HepG2 (cell line): ENCODE measurements at regions not wholly inside any gene's neighbourhood (a gene's known extent, or its start where the extent isn't known, plus 50 kb on each side); places are given as distances from the start of the nearest gene placed in this dataset.

Experiments used
- ATAC-seq: fragments of 200-7000 bp; cut with Tn5 transposase; 3 replicates; pipeline ENCODE4 v1.9.1; 2020; ENCODE audit warnings: mild to moderate bottlenecking, moderate library complexity
- BruUV-seq: library from RNA; stranded (reverse); fragments of 400-500 nt; replicated peaks from 2 replicates; lab custom pipeline; 2021; lab: Mats Ljungman, UMichigan
- CTCF ChIA-PET: fragments of 300-600 bp; formaldehyde crosslinking; extraction: SDS; loops from one replicate; lab custom pipeline; 2021; ENCODE audit warnings: low total read pairs, inconsistent platforms, low intra/inter-chr PET ratio; lab: Yijun Ruan, JAX
- POLR2A ChIA-PET: fragments of 350-600 bp; sonication (Branson Sonifier 250); formaldehyde crosslinking; loops from one replicate; lab custom pipeline; 2020; ENCODE audit warnings: antibody characterized with exemption, inconsistent platforms; lab: Yijun Ruan, JAX
- DNase-seq: peaks from one replicate; pipeline ENCODE4 v3.0.0-alpha.2; 2015; ENCODE audit warnings: low spot score
- FAIRE-seq: peaks from 3 replicates; lab custom pipeline; 2011; peaks lifted over from hg19 to GRCh38; lab: Jason Lieb, UNC
- H2AFZ ChIP-seq: one replicate; pipeline ENCODE4 v1.6.1; 2011; ENCODE audit warnings: low read length, inconsistent platforms
- H3K27ac ChIP-seq: fragments of 300-600 bp; 3 replicates; pipeline ENCODE4 v1.8.0; 2011; ENCODE audit warnings: mixed run types, mild to moderate bottlenecking, mixed read lengths, low read length, inconsistent platforms; ENCODE audit not compliant: insufficient read depth; ENCODE audit errors: extremely low read length
- H3K27me3 ChIP-seq, 2 experiments: fragments of 200-600 bp in 1 of 2; 2 replicates in 1 of 2; 3 replicates in 1 of 2; pipeline versions ENCODE4 v1.6.0 to v1.8.0; 2011; ENCODE audit warnings: low read length in 2 of 2, mild to moderate bottlenecking in 2 of 2, moderate library complexity in 2 of 2, inconsistent platforms in 1 of 2; ENCODE audit not compliant: insufficient read depth in 2 of 2, control insufficient read depth in 1 of 2
- H3K36me3 ChIP-seq, 2 experiments: fragments of 200-600 bp in 1 of 2; replicated peaks in 1 of 2; 2 replicates in 1 of 2; 3 replicates in 1 of 2; pipeline versions ENCODE4 v1.5.1 to v1.8.0; 2011; ENCODE audit warnings: low read length in 2 of 2, inconsistent platforms in 1 of 2; ENCODE audit not compliant: insufficient read depth in 2 of 2, control insufficient read depth in 1 of 2
- H3K4me1 ChIP-seq: 2 replicates; pipeline ENCODE4 v1.5.1; 2012; ENCODE audit warnings: low read length, inconsistent platforms; ENCODE audit not compliant: insufficient read depth
- H3K4me2 ChIP-seq: 2 replicates; pipeline ENCODE4 v1.6.0; 2011; ENCODE audit warnings: low read depth, low read length, inconsistent platforms
- H3K4me3 ChIP-seq, 3 experiments: fragments of 200-600 bp in 1 of 3; sonication (generic), shearing (Covaris generic) in 1 of 3; replicated peaks in 1 of 3; 2 replicates each; pipeline ENCODE4 v1.5.1; 2011 to 2016; ENCODE audit warnings: low read length in 3 of 3, inconsistent platforms in 2 of 3, low read depth in 2 of 3, mild to moderate bottlenecking in 2 of 3, control low read depth in 1 of 3, mixed read lengths in 1 of 3; ENCODE audit not compliant: insufficient read depth in 1 of 3
- H3K79me2 ChIP-seq: one replicate; pipeline ENCODE4 v1.6.1; 2011; ENCODE audit warnings: low read length, inconsistent platforms; ENCODE audit not compliant: insufficient read depth
- H3K9ac ChIP-seq: 2 replicates; pipeline ENCODE4 v1.6.0; 2011; ENCODE audit warnings: mild to moderate bottlenecking, low read depth, low read length, inconsistent platforms; ENCODE audit not compliant: insufficient read depth
- H3K9me3 ChIP-seq: 2 replicates; pipeline ENCODE4 v1.5.1; 2012; ENCODE audit warnings: mild to moderate bottlenecking, low read length
- H4K20me1 ChIP-seq: 2 replicates; pipeline ENCODE4 v1.6.0; 2011; ENCODE audit warnings: inconsistent platforms, mild to moderate bottlenecking, low read length, moderate library complexity; ENCODE audit not compliant: insufficient read depth
- BHLHE40 ChIP-seq: IDR thresholded peaks from 2 replicates; pipeline ENCODE4 v1.6.1; 2011; ENCODE audit warnings: low read length, improper control_type of control experiment
- BRCA1 ChIP-seq: sonication (generic); formaldehyde crosslinking; IDR thresholded peaks from 2 replicates; pipeline ENCODE4 v1.4.0; 2020; ENCODE audit warnings: missing genetic modification reagents
- DMTF1 ChIP-seq: sonication (generic); formaldehyde crosslinking; IDR thresholded peaks from 2 replicates; pipeline ENCODE4 v1.4.0; 2020; ENCODE audit warnings: mild to moderate bottlenecking, missing genetic modification reagents
- FOXK1 ChIP-seq: sonication (generic); formaldehyde crosslinking; IDR thresholded peaks from 2 replicates; pipeline ENCODE4 v1.4.0; 2020; ENCODE audit warnings: low read depth, missing genetic modification reagents, borderline replicate concordance
- JDP2 ChIP-seq: sonication (generic); formaldehyde crosslinking; IDR thresholded peaks from 2 replicates; pipeline ENCODE4 v1.8.1; 2022; ENCODE audit warnings: missing genetic modification reagents, borderline replicate concordance
- KIAA2018 ChIP-seq: sonication (generic); formaldehyde crosslinking; IDR thresholded peaks from 2 replicates; pipeline ENCODE4 v1.5.0; 2020; ENCODE audit warnings: mild to moderate bottlenecking, missing genetic modification reagents, borderline replicate concordance
- NFIB ChIP-seq: sonication (generic); formaldehyde crosslinking; IDR thresholded peaks from 2 replicates; pipeline ENCODE4 v1.9.0; 2021; ENCODE audit warnings: missing genetic modification reagents, mild to moderate bottlenecking, borderline replicate concordance
- PRMT3 ChIP-seq: sonication (generic); formaldehyde crosslinking; IDR thresholded peaks from 2 replicates; pipeline ENCODE4 v1.8.1; 2022; ENCODE audit warnings: low read depth, mild to moderate bottlenecking, moderate library complexity, missing genetic modification reagents, borderline replicate concordance
- SMAD3 ChIP-seq: sonication (generic); formaldehyde crosslinking; IDR thresholded peaks from 2 replicates; pipeline ENCODE4 v1.4.0; 2020; ENCODE audit warnings: missing genetic modification reagents
- TP53 ChIP-seq: sonication (generic); formaldehyde crosslinking; conservative IDR thresholded peaks from 2 replicates; pipeline ENCODE4 v1.4.0; 2020; ENCODE audit warnings: missing genetic modification reagents
- ZFP36 ChIP-seq: fragments of 150-350 bp; IDR thresholded peaks from 2 replicates; pipeline ENCODE4 v1.6.1; 2018; ENCODE audit warnings: borderline replicate concordance, low read length, low read depth; ENCODE audit not compliant: partially characterized antibody
- ZNF24 ChIP-seq: fragments of 450-650 bp; IDR thresholded peaks from 2 replicates; pipeline ENCODE4 v1.6.1; 2017; ENCODE audit warnings: antibody characterized with exemption, mild to moderate bottlenecking
- ZNF335 ChIP-seq: sonication (generic); formaldehyde crosslinking; IDR thresholded peaks from 2 replicates; pipeline ENCODE4 v1.4.0; 2020; ENCODE audit warnings: missing genetic modification reagents
- ZNF432 ChIP-seq: sonication (generic); formaldehyde crosslinking; IDR thresholded peaks from 2 replicates; pipeline ENCODE4 v1.5.0; 2020; ENCODE audit warnings: missing genetic modification reagents, mild to moderate bottlenecking, borderline replicate concordance
- ZZZ3 ChIP-seq: sonication (generic); formaldehyde crosslinking; IDR thresholded peaks from 2 replicates; pipeline ENCODE4 v1.4.0; 2020; ENCODE audit warnings: missing genetic modification reagents, mild to moderate bottlenecking, borderline replicate concordance
- WGBS: methylation state at CpG from one replicate; pipeline ENCODE4 v1.1.6; 2017; ENCODE audit warnings: low lambda C conversion rate; 5-methylcytosine and 5-hydroxymethylcytosine counted together
- in situ Hi-C: cut with HindIII; loops from 2 replicates; pipeline ENCODE4 v1.10.0; 2017; ENCODE audit warnings: low pct_unique_long_range_greater_than_20kb; ENCODE audit not compliant: extremely low pct_ligation_motif_present
- intact Hi-C: fragments of 100-400 bp; cut with micrococcal nuclease; formaldehyde crosslinking; loops from one replicate; pipeline ENCODE4 v1.10.0; 2022; ENCODE audit not compliant: unreplicated experiment

GRCh38 chr6:126761854-126762253 lies 356.6 kb upstream of the RSPO3 start:
- in situ Hi-C loops (no loop called here), intact Hi-C loops (no loop called here)
- FAIRE-seq (no peak), DNase-seq (no peak), ATAC-seq (no peak)
- TF ChIP-seq KIAA2018 (CRISPR knock-in tag), result no peak
- TF ChIP-seq SMAD3, result no peak
- no peak for TF ChIP-seq ZNF24
- TF ChIP-seq PRMT3 (CRISPR knock-in tag), result no peak
- no peak for TF ChIP-seq TP53 (CRISPR knock-in tag)
- no peak for TF ChIP-seq DMTF1 (CRISPR knock-in tag)
- no peak for TF ChIP-seq BRCA1
- no peak for TF ChIP-seq ZZZ3 (CRISPR knock-in tag)
- TF ChIP-seq JDP2 (CRISPR knock-in tag), result no peak
- TF ChIP-seq NFIB, result no peak
- no peak for TF ChIP-seq BHLHE40
- no peak for TF ChIP-seq ZNF432 (CRISPR knock-in tag)
- TF ChIP-seq FOXK1 (CRISPR knock-in tag), result no peak
- no peak for TF ChIP-seq ZNF335 (CRISPR knock-in tag)
- no peak for TF ChIP-seq ZFP36
- Histone ChIP-seq H3K4me1 (no peaks in the 10 kb centered on the region), H3K9me3 (no peaks in the 10 kb centered on the region), H2AFZ (no peak overlapping the region), H3K79me2 (no peaks in the 10 kb centered on the region), H4K20me1 (no peaks in the 10 kb centered on the region), H3K27me3 (no peaks in the 10 kb centered on the region; a peak in 1 of 5 replicates), H3K4me2 (no peak overlapping the region), H3K36me3 (no peaks in the 10 kb centered on the region), H3K9ac (no peak overlapping the region), H3K4me3 (no peak overlapping the region), H3K27ac (no peak overlapping the region)
- no TSS peak for BruUV-seq
- ChIA-PET POLR2A (no interaction called here), CTCF (no interaction called here)
- WGBS, result 13% methylated on average over 3 of the region's 3 CpGs
